ENCODE measurements at regions not wholly inside any gene's neighbourhood (a gene's known extent, or its start where the extent isn't known, plus 50 kb on each side); places are given as distances from the start of the nearest gene placed in this dataset.

DNA sequence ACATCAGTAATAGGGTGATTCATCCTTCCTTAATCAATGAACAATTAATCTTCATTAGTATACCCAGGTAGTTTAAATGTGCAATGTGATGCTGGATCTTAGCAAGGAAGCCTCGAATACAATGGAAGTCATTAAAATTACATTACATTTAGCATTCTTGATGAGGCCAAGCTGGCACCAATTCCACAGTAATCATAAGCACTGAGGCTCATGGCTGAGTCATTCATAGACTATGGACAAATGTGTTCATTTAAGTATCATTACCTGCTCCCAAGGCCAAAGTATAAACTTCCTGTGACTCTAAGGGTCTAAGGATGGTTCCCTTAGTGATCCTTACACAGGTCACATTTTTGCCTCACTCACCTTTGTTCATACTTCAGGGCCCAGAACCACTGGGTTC lies 266.4 kb upstream of the CDIN1 start:
- H3K4me1 ChIP-seq: no peaks in the 10 kb centered on the region
- DNase-seq (ENCODE audit: low spot score in 2 of 2): no peak
- H3K9me3 ChIP-seq: peaks cover 0 to under 1% (median 0%) of the 10 kb centered on the region in 4 donors
- WGBS, 2 donors: 68 to 76% methylated on average over 1 of the region's 1 CpG
- no peaks in the 10 kb centered on the region for H3K36me3 ChIP-seq
- H3K4me3 ChIP-seq: no peak overlapping the region
- H3K27me3 ChIP-seq: no peaks in the 10 kb centered on the region
- no peak overlapping the region for H3K27ac ChIP-seq
- TF ChIP-seq, protein P1, sequence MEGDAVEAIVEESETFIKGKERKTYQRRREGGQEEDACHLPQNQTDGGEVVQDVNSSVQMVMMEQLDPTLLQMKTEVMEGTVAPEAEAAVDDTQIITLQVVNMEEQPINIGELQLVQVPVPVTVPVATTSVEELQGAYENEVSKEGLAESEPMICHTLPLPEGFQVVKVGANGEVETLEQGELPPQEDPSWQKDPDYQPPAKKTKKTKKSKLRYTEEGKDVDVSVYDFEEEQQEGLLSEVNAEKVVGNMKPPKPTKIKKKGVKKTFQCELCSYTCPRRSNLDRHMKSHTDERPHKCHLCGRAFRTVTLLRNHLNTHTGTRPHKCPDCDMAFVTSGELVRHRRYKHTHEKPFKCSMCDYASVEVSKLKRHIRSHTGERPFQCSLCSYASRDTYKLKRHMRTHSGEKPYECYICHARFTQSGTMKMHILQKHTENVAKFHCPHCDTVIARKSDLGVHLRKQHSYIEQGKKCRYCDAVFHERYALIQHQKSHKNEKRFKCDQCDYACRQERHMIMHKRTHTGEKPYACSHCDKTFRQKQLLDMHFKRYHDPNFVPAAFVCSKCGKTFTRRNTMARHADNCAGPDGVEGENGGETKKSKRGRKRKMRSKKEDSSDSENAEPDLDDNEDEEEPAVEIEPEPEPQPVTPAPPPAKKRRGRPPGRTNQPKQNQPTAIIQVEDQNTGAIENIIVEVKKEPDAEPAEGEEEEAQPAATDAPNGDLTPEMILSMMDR (IDR thresholded peaks at IDR 0.05): no peak

DNA sequence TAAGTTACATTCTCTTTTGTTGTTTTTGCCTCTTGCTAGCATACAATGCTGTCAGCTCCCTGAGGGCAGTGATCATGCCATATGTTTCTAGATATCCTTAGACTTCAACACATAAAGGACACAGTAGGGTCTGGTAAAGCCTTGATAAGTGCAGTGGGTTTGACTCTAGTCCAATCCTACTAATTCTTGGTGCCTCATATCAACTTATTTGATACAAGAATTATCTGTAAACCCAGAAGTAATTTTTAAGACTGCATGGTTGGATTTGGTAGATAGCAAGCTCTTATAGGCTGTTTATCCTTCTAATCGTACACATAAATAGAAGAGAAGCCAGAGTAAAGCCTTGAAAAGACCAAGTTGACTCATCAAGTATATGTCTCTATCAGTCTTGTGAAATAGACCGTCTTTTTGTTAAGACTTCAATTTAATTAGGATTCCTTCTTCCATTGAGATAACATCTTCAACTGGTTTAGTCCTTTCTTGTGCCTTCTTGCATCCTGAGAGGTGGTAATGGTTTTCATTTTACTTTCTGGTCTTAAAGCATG lies 265.6 kb upstream of the CDIN1 start:
- no peak for DNase-seq (ENCODE audit: low spot score in 2 of 2)
- no peak for TF ChIP-seq POLR2A (IDR thresholded peaks at IDR 0.05)
- TF ChIP-seq, protein P1 (IDR thresholded peaks at IDR 0.05): no peak
- TF ChIP-seq EP300 (IDR thresholded peaks at IDR 0.05): no peak
- Histone ChIP-seq H3K9me3 (no peaks in the 10 kb centered on the region), H3K36me3 (no peaks in the 10 kb centered on the region), H3K27ac (no peak overlapping the region), H3K4me3 (no peak overlapping the region), H3K4me1 (no peaks in the 10 kb centered on the region), H3K27me3 (no peaks in the 10 kb centered on the region)
- 83 to 89% methylated on average over 2 of the region's 2 CpGs for WGBS, 2 donors

DNA sequence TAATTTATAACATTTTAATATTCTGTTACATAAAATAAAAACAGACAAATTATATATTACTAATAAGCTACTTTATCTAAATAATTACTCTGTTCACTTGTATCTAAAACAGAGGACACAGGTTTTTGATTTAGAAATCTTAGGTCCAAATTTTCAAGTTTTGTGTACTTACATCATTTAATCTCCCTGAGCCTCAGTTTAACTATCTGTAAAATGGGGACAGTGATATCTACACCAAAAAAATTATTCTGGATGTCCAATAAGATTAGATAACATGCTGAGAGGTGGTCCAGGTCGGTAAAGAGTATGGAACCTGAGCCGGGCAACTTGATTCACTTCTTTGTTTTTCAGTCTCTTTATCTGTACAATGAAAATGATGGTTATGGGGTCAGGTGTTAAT lies 263.8 kb upstream of the CDIN1 start:
- no peaks in the 10 kb centered on the region for H3K36me3 ChIP-seq
- H3K27me3 ChIP-seq: no peaks in the 10 kb centered on the region
- 96 to 97% methylated on average over 2 of the region's 2 CpGs for WGBS, 2 donors
- no peak overlapping the region for H3K4me3 ChIP-seq
- TF ChIP-seq POLR2A (IDR thresholded peaks at IDR 0.05): no peak
- no peak for DNase-seq (ENCODE audit: low spot score in 2 of 2)
- no peak overlapping the region for H3K27ac ChIP-seq
- no peaks in the 10 kb centered on the region for H3K9me3 ChIP-seq
- no peaks in the 10 kb centered on the region for H3K4me1 ChIP-seq

- Histone ChIP-seq H3K27ac (no peak overlapping the region), H3K27me3 (no peaks in the 10 kb centered on the region), H3K4me3 (no peak overlapping the region), H3K36me3 (no peaks in the 10 kb centered on the region), H3K4me1 (no peaks in the 10 kb centered on the region), H3K9me3 (no peaks in the 10 kb centered on the region)
- 73 to 83% methylated on average over 3 of the region's 3 CpGs for WGBS, 2 donors
- TF ChIP-seq POLR2A (IDR thresholded peaks at IDR 0.05) (no peak), EP300 (IDR thresholded peaks at IDR 0.05) (no peak)
- TF ChIP-seq, protein P1 (IDR thresholded peaks at IDR 0.05): no peak
- DNase-seq (ENCODE audit: low spot score in 2 of 2): no peak
Observed at GRCh38 chr15:36323615-36324014, 255.8 kb upstream of the CDIN1 start.

DNA sequence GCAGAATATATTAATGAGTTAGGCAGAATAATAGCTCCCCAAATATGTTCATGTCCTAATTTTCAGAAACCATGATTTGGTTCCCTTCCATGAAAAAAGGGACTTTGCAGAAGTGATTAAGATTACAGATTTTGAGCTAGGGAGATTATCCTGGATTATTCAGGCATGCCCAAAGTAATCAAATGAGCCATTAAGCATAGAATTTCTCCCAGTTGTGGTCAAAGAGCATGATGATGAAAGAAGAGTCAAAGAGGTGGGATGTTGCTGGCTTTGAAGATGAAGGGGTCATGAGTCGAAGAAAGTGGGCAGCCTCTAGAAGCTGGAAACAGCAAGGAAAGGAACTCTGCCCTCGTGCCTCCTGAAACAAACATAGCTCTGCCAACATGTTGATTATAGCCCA lies 254.2 kb upstream of the CDIN1 start:
- no peak overlapping the region for H3K4me3 ChIP-seq
- no peak overlapping the region for H3K27ac ChIP-seq
- no peaks in the 10 kb centered on the region for H3K36me3 ChIP-seq
- WGBS, 2 donors: 75 to 87% methylated on average over 2 of the region's 2 CpGs
- no peaks in the 10 kb centered on the region for H3K9me3 ChIP-seq
- TF ChIP-seq, protein P1 (IDR thresholded peaks at IDR 0.05): no peak
- TF ChIP-seq POLR2A (IDR thresholded peaks at IDR 0.05): no peak
- no peak for TF ChIP-seq EP300 (IDR thresholded peaks at IDR 0.05)
- H3K27me3 ChIP-seq: no peaks in the 10 kb centered on the region
- no peaks in the 10 kb centered on the region for H3K4me1 ChIP-seq
- no peak for DNase-seq (ENCODE audit: low spot score in 2 of 2)

DNA sequence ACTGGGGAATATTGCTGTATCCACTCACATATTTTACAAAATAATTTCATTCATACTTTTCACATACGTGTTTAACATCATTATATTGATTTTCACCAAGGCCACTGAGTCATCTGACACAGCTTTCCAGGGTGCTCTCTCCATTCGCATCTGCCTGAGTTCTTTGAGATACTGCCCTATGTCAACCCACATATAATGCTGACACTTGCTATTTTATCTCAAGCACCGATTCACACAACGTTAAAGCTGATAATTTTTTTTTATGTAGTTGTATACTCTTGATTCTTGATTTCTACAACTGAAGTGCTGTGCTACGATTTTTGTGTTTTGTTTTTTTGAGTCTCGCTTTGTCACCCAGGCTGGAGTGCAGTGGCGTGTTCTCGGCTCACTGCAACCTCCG lies 249.8 kb upstream of the CDIN1 start:
- H3K27me3 ChIP-seq: no peaks in the 10 kb centered on the region
- H3K36me3 ChIP-seq: no peaks in the 10 kb centered on the region
- H3K4me3 ChIP-seq: no peak overlapping the region
- WGBS, 2 donors: 94 to 95% methylated on average over 9 of the region's 9 CpGs
- no peak overlapping the region for H3K27ac ChIP-seq
- TF ChIP-seq POLR2A (IDR thresholded peaks at IDR 0.05) (no peak), EP300 (IDR thresholded peaks at IDR 0.05) (no peak)
- TF ChIP-seq, protein P1 (IDR thresholded peaks at IDR 0.05): no peak
- no peaks in the 10 kb centered on the region for H3K9me3 ChIP-seq
- peaks cover 0 to 4% (median 0%) of the 10 kb centered on the region in 4 donors for H3K4me1 ChIP-seq
- no peak for DNase-seq (ENCODE audit: low spot score in 2 of 2)

Data from tibial nerve (tissue), 4 donors.